ENCODE measurements at regions not wholly inside any gene's neighbourhood (a gene's known extent, or its start where the extent isn't known, plus 50 kb on each side); places are given as distances from the start of the nearest gene placed in this dataset.

GRCh38 chr9:11726659-11727058 lies 966.5 kb upstream of the TYRP1 start:
- Histone ChIP-seq H3K27me3 (ENCODE audit: control insufficient read depth in 1 of 2, insufficient read depth in 2 of 2, low read length in 1 of 2) (no peaks in the 10 kb centered on the region), H3K9me3 (ENCODE audit: control insufficient read depth, low read length) (peaks cover 1% of the 10 kb centered on the region), H3K36me3 (ENCODE audit: control insufficient read depth in 1 of 2, insufficient read depth in 2 of 2, low read length in 1 of 2) (no peaks in the 10 kb centered on the region), H3K27ac (ENCODE audit: low read depth in 1 of 2, low read length in 2 of 2) (no peak overlapping the region), H3K4me1 (ENCODE audit: control insufficient read depth in 1 of 2, insufficient read depth in 2 of 2, low read length in 2 of 2) (no peaks in the 10 kb centered on the region), H3K4me3 (ENCODE audit: low read length in 2 of 2) (no peak overlapping the region)
- DNase-seq (no peak), ATAC-seq (ENCODE audit: low FRiP score) (no peak)
- intact Hi-C loops (cut with DNase I): no loop called here
- 20 to 21% methylated on average over 1 of the region's 1 CpG for WGBS, 2 donors

DNA sequence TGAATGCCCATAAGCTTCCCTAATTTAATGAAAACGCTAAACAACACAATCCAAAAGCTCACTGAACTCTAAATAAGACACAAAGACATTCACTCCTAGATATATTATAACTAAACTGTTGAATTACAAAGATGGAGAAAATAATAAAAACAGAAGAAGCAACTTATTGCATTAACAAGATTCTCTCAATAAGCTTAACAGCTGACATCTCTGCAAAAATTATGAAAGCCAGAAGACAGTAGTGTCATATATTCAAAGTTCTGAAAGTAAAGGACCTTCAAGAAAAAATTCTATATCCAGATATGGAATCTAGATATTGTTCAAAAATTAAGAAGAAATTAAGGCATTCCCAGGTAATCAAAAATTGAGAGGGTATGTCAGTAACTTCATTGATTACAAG lies 957.8 kb upstream of the TYRP1 start:
- no peaks in the 10 kb centered on the region for H3K36me3 ChIP-seq (ENCODE audit: control insufficient read depth in 1 of 2, insufficient read depth in 2 of 2, low read length in 1 of 2)
- no peaks in the 10 kb centered on the region for H3K27me3 ChIP-seq (ENCODE audit: control insufficient read depth in 1 of 2, insufficient read depth in 2 of 2, low read length in 1 of 2)
- no peaks in the 10 kb centered on the region for H3K4me1 ChIP-seq (ENCODE audit: control insufficient read depth in 1 of 2, insufficient read depth in 2 of 2, low read length in 2 of 2)
- H3K9me3 ChIP-seq (ENCODE audit: control insufficient read depth, low read length): no peaks in the 10 kb centered on the region
- 72 to 83% methylated on average over 1 of the region's 1 CpG for WGBS, 2 donors
- H3K4me3 ChIP-seq (ENCODE audit: low read length in 2 of 2): no peak overlapping the region
- DNase-seq: no peak
- no peak overlapping the region for H3K27ac ChIP-seq (ENCODE audit: low read depth in 1 of 2, low read length in 2 of 2)
- intact Hi-C loops (cut with DNase I): no loop called here
- ATAC-seq (ENCODE audit: low FRiP score): no peak

DNA sequence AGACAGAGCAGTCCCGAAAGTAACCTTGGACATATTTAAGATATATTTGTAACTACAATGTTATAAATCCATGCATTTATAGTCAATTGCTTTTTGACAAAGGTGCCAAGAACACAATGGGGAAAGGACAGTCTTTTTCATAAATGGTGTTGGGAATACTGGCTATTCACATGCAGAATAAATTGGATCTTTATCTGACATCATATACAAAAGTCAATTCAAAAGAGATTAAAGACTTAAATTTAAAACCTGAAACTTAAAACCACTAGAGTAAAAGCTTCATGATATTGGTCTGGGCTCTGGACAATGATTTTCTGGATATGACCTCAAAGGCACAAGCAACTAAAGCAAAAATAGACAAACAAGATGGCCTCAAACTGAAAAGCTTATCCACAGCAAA lies 950.7 kb upstream of the TYRP1 start:
- 47 to 81% methylated on average over 1 of the region's 1 CpG for WGBS, 2 donors
- ATAC-seq (ENCODE audit: low FRiP score) (no peak), DNase-seq (no peak)
- no peak overlapping the region for H3K4me3 ChIP-seq (ENCODE audit: low read length in 2 of 2)
- intact Hi-C loops (cut with DNase I): no loop called here
- H3K4me1 ChIP-seq (ENCODE audit: control insufficient read depth in 1 of 2, insufficient read depth in 2 of 2, low read length in 2 of 2): no peaks in the 10 kb centered on the region
- H3K27me3 ChIP-seq (ENCODE audit: control insufficient read depth in 1 of 2, insufficient read depth in 2 of 2, low read length in 1 of 2): no peaks in the 10 kb centered on the region
- no peaks in the 10 kb centered on the region for H3K9me3 ChIP-seq (ENCODE audit: control insufficient read depth, low read length)
- no peaks in the 10 kb centered on the region for H3K36me3 ChIP-seq (ENCODE audit: control insufficient read depth in 1 of 2, insufficient read depth in 2 of 2, low read length in 1 of 2)
- H3K27ac ChIP-seq (ENCODE audit: low read depth in 1 of 2, low read length in 2 of 2): no peak overlapping the region

DNA sequence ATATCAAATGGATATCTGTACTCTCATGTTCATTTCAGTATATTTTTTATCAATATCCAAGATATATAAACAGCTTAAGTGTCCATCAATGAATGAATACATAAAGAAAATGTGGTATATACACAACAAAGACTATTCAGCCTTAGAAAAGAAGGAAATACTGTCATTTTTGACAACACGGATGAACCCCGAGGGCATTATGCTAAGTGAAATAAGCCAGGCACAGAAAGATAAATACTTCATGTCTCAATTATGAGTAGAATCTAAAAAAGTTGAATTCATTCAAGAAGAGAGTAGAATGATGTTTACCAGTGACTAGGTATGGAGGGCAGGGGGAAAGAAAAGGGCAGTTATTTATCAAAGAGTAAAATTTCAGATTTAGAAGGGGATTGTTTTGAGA lies 949.8 kb upstream of the TYRP1 start:
- ATAC-seq (ENCODE audit: low FRiP score) (no peak), DNase-seq (no peak)
- H3K27ac ChIP-seq (ENCODE audit: low read depth in 1 of 2, low read length in 2 of 2): no peak overlapping the region
- no peaks in the 10 kb centered on the region for H3K36me3 ChIP-seq (ENCODE audit: control insufficient read depth in 1 of 2, insufficient read depth in 2 of 2, low read length in 1 of 2)
- no peak overlapping the region for H3K4me3 ChIP-seq (ENCODE audit: low read length in 2 of 2)
- 70 to 88% methylated on average over 2 of the region's 2 CpGs for WGBS, 2 donors
- intact Hi-C loops (cut with DNase I): no loop called here
- no peaks in the 10 kb centered on the region for H3K27me3 ChIP-seq (ENCODE audit: control insufficient read depth in 1 of 2, insufficient read depth in 2 of 2, low read length in 1 of 2)
- H3K4me1 ChIP-seq (ENCODE audit: control insufficient read depth in 1 of 2, insufficient read depth in 2 of 2, low read length in 2 of 2): no peaks in the 10 kb centered on the region
- no peaks in the 10 kb centered on the region for H3K9me3 ChIP-seq (ENCODE audit: control insufficient read depth, low read length)

- ATAC-seq (ENCODE audit: low FRiP score) (no peak), DNase-seq (no peak)
- no peak overlapping the region for H3K27ac ChIP-seq (ENCODE audit: low read depth in 1 of 2, low read length in 2 of 2)
- no peaks in the 10 kb centered on the region for H3K4me1 ChIP-seq (ENCODE audit: control insufficient read depth in 1 of 2, insufficient read depth in 2 of 2, low read length in 2 of 2)
- H3K9me3 ChIP-seq (ENCODE audit: control insufficient read depth, low read length): no peaks in the 10 kb centered on the region
- H3K4me3 ChIP-seq (ENCODE audit: low read length in 2 of 2): no peak overlapping the region
- intact Hi-C loops (cut with DNase I): no loop called here
- 68 to 73% methylated on average over 2 of the region's 2 CpGs for WGBS, 2 donors
- no peaks in the 10 kb centered on the region for H3K36me3 ChIP-seq (ENCODE audit: control insufficient read depth in 1 of 2, insufficient read depth in 2 of 2, low read length in 1 of 2)
- H3K27me3 ChIP-seq (ENCODE audit: control insufficient read depth in 1 of 2, insufficient read depth in 2 of 2, low read length in 1 of 2): no peaks in the 10 kb centered on the region
Measured at GRCh38 chr9:11749396-11749795, 943.8 kb upstream of the TYRP1 start.

- intact Hi-C loops (cut with DNase I): no loop called here
- no peaks in the 10 kb centered on the region for H3K9me3 ChIP-seq (ENCODE audit: control insufficient read depth, low read length)
- H3K27me3 ChIP-seq (ENCODE audit: control insufficient read depth in 1 of 2, insufficient read depth in 2 of 2, low read length in 1 of 2): no peaks in the 10 kb centered on the region
- H3K4me3 ChIP-seq (ENCODE audit: low read length in 2 of 2): no peak overlapping the region
- ATAC-seq (ENCODE audit: low FRiP score) (no peak), DNase-seq (no peak)
- no peaks in the 10 kb centered on the region for H3K4me1 ChIP-seq (ENCODE audit: control insufficient read depth in 1 of 2, insufficient read depth in 2 of 2, low read length in 2 of 2)
- H3K27ac ChIP-seq (ENCODE audit: low read depth in 1 of 2, low read length in 2 of 2): no peak overlapping the region
- no peaks in the 10 kb centered on the region for H3K36me3 ChIP-seq (ENCODE audit: control insufficient read depth in 1 of 2, insufficient read depth in 2 of 2, low read length in 1 of 2)
Measured at GRCh38 chr9:11755951-11756350, 937.2 kb upstream of the TYRP1 start.

DNA sequence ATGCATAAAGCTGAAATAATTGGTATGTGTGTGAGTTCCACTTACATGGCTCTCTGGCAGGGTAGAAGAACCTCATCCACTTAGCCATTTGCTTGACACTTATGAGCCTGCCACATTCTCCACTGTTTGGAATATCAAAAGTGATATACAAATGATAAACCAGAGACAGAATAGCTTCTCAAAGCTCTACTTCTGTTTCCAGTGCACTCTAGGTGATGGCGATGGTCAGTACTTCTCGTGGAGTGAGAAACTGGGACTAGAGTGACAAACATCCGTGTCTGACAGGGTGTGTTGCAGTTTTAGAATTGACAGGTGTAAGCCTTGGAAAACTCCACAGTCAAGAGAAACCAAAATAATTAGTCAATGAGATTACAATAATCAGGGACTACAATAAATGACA lies 935.8 kb upstream of the TYRP1 start:
- no peaks in the 10 kb centered on the region for H3K36me3 ChIP-seq (ENCODE audit: control insufficient read depth in 1 of 2, insufficient read depth in 2 of 2, low read length in 1 of 2)
- 89 to 90% methylated on average over 3 of the region's 3 CpGs for WGBS, 2 donors
- H3K27ac ChIP-seq (ENCODE audit: low read depth in 1 of 2, low read length in 2 of 2): no peak overlapping the region
- no peak overlapping the region for H3K4me3 ChIP-seq (ENCODE audit: low read length in 2 of 2)
- intact Hi-C loops (cut with DNase I): no loop called here
- ATAC-seq (ENCODE audit: low FRiP score) (no peak), DNase-seq (no peak)
- no peaks in the 10 kb centered on the region for H3K9me3 ChIP-seq (ENCODE audit: control insufficient read depth, low read length)
- no peaks in the 10 kb centered on the region for H3K27me3 ChIP-seq (ENCODE audit: control insufficient read depth in 1 of 2, insufficient read depth in 2 of 2, low read length in 1 of 2)
- H3K4me1 ChIP-seq (ENCODE audit: control insufficient read depth in 1 of 2, insufficient read depth in 2 of 2, low read length in 2 of 2): no peaks in the 10 kb centered on the region

DNA sequence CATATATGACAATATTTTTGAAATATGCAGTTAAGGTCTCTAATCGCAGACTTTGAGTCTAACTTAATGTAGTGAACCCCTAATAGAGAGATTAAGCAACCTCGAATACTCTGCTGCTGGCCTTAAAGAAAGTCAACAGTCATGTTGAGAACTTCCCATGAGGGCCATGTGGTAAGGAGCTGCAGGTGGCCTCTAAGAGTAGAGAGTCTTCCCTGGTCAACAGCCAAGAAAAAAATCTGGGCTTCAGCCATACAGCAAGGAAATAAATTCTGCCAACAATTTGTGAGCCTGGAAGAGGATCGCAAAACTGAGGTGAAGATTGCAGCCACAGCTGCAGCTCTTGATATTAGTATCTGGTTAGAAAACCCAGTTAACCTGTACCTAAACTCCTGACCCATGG lies 935.2 kb upstream of the TYRP1 start:
- DNase-seq (no peak), ATAC-seq (ENCODE audit: low FRiP score) (no peak)
- H3K9me3 ChIP-seq (ENCODE audit: control insufficient read depth, low read length): no peaks in the 10 kb centered on the region
- no peaks in the 10 kb centered on the region for H3K36me3 ChIP-seq (ENCODE audit: control insufficient read depth in 1 of 2, insufficient read depth in 2 of 2, low read length in 1 of 2)
- no peak overlapping the region for H3K4me3 ChIP-seq (ENCODE audit: low read length in 2 of 2)
- 85 to 90% methylated on average over 3 of the region's 3 CpGs for WGBS, 2 donors
- no peaks in the 10 kb centered on the region for H3K27me3 ChIP-seq (ENCODE audit: control insufficient read depth in 1 of 2, insufficient read depth in 2 of 2, low read length in 1 of 2)
- no peak overlapping the region for H3K27ac ChIP-seq (ENCODE audit: low read depth in 1 of 2, low read length in 2 of 2)
- intact Hi-C loops (cut with DNase I): no loop called here
- H3K4me1 ChIP-seq (ENCODE audit: control insufficient read depth in 1 of 2, insufficient read depth in 2 of 2, low read length in 2 of 2): no peaks in the 10 kb centered on the region

GRCh38 chr9:11779971-11780370 lies 913.2 kb upstream of the TYRP1 start:
- H3K9me3 ChIP-seq (ENCODE audit: control insufficient read depth, low read length): no peaks in the 10 kb centered on the region
- DNase-seq (no peak), ATAC-seq (ENCODE audit: low FRiP score) (no peak)
- no peaks in the 10 kb centered on the region for H3K4me1 ChIP-seq (ENCODE audit: control insufficient read depth in 1 of 2, insufficient read depth in 2 of 2, low read length in 2 of 2)
- no peaks in the 10 kb centered on the region for H3K27me3 ChIP-seq (ENCODE audit: control insufficient read depth in 1 of 2, insufficient read depth in 2 of 2, low read length in 1 of 2)
- intact Hi-C loops (cut with DNase I): no loop called here
- H3K36me3 ChIP-seq (ENCODE audit: control insufficient read depth in 1 of 2, insufficient read depth in 2 of 2, low read length in 1 of 2): no peaks in the 10 kb centered on the region
- 79 to 86% methylated on average over 4 of the region's 4 CpGs for WGBS, 2 donors
- no peak overlapping the region for H3K27ac ChIP-seq (ENCODE audit: low read depth in 1 of 2, low read length in 2 of 2)
- no peak overlapping the region for H3K4me3 ChIP-seq (ENCODE audit: low read length in 2 of 2)
